ENCODE measurements at regions not wholly inside any gene's neighbourhood (a gene's known extent, or its start where the extent isn't known, plus 50 kb on each side); places are given as distances from the start of the nearest gene placed in this dataset.

DNA sequence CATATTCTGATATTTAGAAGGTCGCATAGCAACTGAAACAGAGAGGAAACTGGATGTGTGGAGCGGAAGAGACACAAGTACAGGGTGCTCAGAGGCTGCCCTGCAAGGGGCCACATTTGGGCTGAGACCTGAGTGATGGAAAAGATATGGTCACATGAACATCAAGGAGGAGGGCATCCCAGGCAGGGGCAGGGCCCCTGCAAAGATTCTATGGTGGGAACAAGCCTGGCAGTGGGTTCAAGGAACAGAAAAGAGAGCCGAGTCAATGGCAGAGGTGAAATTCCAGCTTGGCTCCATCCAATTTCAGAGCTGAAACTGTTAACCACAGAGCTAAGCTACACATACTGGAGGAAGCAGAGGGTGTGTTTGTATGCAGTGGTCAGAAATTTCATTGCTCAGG lies 227.7 kb downstream of the PRDM2 start:
- peaks cover 0 to 6% (median 1%) of the 10 kb centered on the region in 3 donors for H3K27me3 Mint-ChIP-seq (ENCODE audit: low read depth in 3 of 3)
- TF ChIP-seq, protein P1, sequence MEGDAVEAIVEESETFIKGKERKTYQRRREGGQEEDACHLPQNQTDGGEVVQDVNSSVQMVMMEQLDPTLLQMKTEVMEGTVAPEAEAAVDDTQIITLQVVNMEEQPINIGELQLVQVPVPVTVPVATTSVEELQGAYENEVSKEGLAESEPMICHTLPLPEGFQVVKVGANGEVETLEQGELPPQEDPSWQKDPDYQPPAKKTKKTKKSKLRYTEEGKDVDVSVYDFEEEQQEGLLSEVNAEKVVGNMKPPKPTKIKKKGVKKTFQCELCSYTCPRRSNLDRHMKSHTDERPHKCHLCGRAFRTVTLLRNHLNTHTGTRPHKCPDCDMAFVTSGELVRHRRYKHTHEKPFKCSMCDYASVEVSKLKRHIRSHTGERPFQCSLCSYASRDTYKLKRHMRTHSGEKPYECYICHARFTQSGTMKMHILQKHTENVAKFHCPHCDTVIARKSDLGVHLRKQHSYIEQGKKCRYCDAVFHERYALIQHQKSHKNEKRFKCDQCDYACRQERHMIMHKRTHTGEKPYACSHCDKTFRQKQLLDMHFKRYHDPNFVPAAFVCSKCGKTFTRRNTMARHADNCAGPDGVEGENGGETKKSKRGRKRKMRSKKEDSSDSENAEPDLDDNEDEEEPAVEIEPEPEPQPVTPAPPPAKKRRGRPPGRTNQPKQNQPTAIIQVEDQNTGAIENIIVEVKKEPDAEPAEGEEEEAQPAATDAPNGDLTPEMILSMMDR (IDR thresholded peaks at IDR 0.05) = no peak
- no peak overlapping the region for H3K4me3 Mint-ChIP-seq
- H4K20me1 ChIP-seq (ENCODE audit: insufficient read depth, low read length) = no peaks in the 10 kb centered on the region
- intact Hi-C loops (cut with micrococcal nuclease) = no loop called here
- H3K4me1 ChIP-seq (ENCODE audit: control insufficient read depth in 1 of 2, insufficient read depth in 2 of 2, low read length in 2 of 2) = no peaks in the 10 kb centered on the region
- no peaks in the 10 kb centered on the region for H3K79me2 ChIP-seq (ENCODE audit: insufficient read depth, low read length)
- H3K4me1 Mint-ChIP-seq = no peaks in the 10 kb centered on the region
- no peaks in the 10 kb centered on the region for H3K27me3 ChIP-seq (ENCODE audit: control insufficient read depth in 2 of 2, insufficient read depth in 2 of 2, low read length in 2 of 2)
- no peak for DNase-seq
- no peak overlapping the region for H3K4me2 ChIP-seq (replicated peaks; ENCODE audit: extremely low read depth, low read length, poor library complexity, severe bottlenecking)
- H3K4me3 ChIP-seq (replicated peaks in 1 of 3; ENCODE audit: low read depth in 2 of 3, low read length in 3 of 3) = no peak overlapping the region
- no peaks in the 10 kb centered on the region for H3K36me3 Mint-ChIP-seq
- H3K27ac Mint-ChIP-seq = no peak overlapping the region
- H3K27ac ChIP-seq (ENCODE audit: low read depth in 1 of 2, low read length in 2 of 2) = no peak overlapping the region
- no peak overlapping the region for H2AFZ ChIP-seq (ENCODE audit: insufficient read depth, low read depth, low read length, poor library complexity, severe bottlenecking)
- no peak overlapping the region for H3K9ac ChIP-seq (ENCODE audit: insufficient read depth, low read length, poor library complexity, severe bottlenecking)
- H3K36me3 ChIP-seq (replicated peaks in 1 of 2; ENCODE audit: control insufficient read depth in 1 of 2, insufficient read depth in 2 of 2, low read length in 2 of 2) = no peaks in the 10 kb centered on the region
- H3K9me3 Mint-ChIP-seq = peaks cover 0 to 3% (median 0%) of the 10 kb centered on the region in 7 donors
- no peaks in the 10 kb centered on the region for H3K9me3 ChIP-seq (replicated peaks in 1 of 2; ENCODE audit: control insufficient read depth in 1 of 2, insufficient read depth in 1 of 2, low read length in 2 of 2)
- 85% methylated on average over 3 of the region's 3 CpGs for whole genome bisulfite sequencing (ENCODE audit: insufficient coverage)

DNA sequence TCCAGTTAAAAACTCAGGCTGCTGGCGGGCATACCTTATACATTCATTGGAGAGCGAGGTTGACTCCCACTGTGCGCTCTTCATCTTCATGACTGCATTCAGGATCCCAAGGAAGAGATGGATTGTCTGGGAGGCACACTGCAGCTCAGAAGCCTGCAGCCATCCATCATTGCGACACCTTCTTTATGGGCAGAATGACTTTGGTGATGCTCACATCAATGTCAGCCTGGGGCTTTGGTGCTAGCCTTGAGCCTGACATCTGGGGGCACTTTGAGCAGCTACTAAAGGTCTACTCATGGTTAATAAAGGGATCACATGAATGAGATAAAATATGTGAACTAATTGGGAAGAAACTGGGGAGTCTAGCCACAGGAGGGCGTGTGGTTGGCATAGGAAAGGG lies 229.3 kb downstream of the PRDM2 start:
- Mint-ChIP-seq H3K36me3 (no peaks in the 10 kb centered on the region), H3K27me3 (ENCODE audit: low read depth in 3 of 3) (peaks cover 0 to 4% (median 3%) of the 10 kb centered on the region in 3 donors), H3K9me3 (peaks cover 0 to 3% (median 0%) of the 10 kb centered on the region in 7 donors), H3K27ac (no peak overlapping the region), H3K4me3 (no peak overlapping the region), H3K4me1 (no peaks in the 10 kb centered on the region)
- Histone ChIP-seq H3K36me3 (replicated peaks in 1 of 2; ENCODE audit: control insufficient read depth in 1 of 2, insufficient read depth in 2 of 2, low read length in 2 of 2) (no peaks in the 10 kb centered on the region), H2AFZ (ENCODE audit: insufficient read depth, low read depth, low read length, poor library complexity, severe bottlenecking) (no peak overlapping the region), H3K9ac (ENCODE audit: insufficient read depth, low read length, poor library complexity, severe bottlenecking) (no peak overlapping the region), H3K27ac (ENCODE audit: low read depth in 1 of 2, low read length in 2 of 2) (no peak overlapping the region), H3K4me1 (ENCODE audit: control insufficient read depth in 1 of 2, insufficient read depth in 2 of 2, low read length in 2 of 2) (no peaks in the 10 kb centered on the region), H3K4me2 (replicated peaks; ENCODE audit: extremely low read depth, low read length, poor library complexity, severe bottlenecking) (no peak overlapping the region), H3K79me2 (ENCODE audit: insufficient read depth, low read length) (no peaks in the 10 kb centered on the region), H3K27me3 (ENCODE audit: control insufficient read depth in 2 of 2, insufficient read depth in 2 of 2, low read length in 2 of 2) (no peaks in the 10 kb centered on the region), H4K20me1 (ENCODE audit: insufficient read depth, low read length) (no peaks in the 10 kb centered on the region), H3K4me3 (replicated peaks in 1 of 3; ENCODE audit: low read depth in 2 of 3, low read length in 3 of 3) (no peak overlapping the region), H3K9me3 (replicated peaks in 1 of 2; ENCODE audit: control insufficient read depth in 1 of 2, insufficient read depth in 1 of 2, low read length in 2 of 2) (no peaks in the 10 kb centered on the region)
- TF ChIP-seq, protein P1 (IDR thresholded peaks at IDR 0.05) = no peak
- intact Hi-C loops (cut with micrococcal nuclease) = no loop called here
- DNase-seq = no peak
- WGBS (ENCODE audit: insufficient coverage) = 82% methylated on average over 5 of the region's 5 CpGs
